ENCODE measurements at regions not wholly inside any gene's neighbourhood (a gene's known extent, or its start where the extent isn't known, plus 50 kb on each side); places are given as distances from the start of the nearest gene placed in this dataset.

- TF ChIP-seq POLR2AphosphoS5 (IDR thresholded peaks at IDR 0.05; ENCODE audit: low read depth, low read length) (no peak), TAF1 (IDR thresholded peaks at IDR 0.05; ENCODE audit: borderline replicate concordance, insufficient read depth, low read length) (no peak), REST (IDR thresholded peaks at IDR 0.05; ENCODE audit: insufficient read depth in 1 of 2, low read depth in 2 of 2, low read length in 2 of 2) (no peak), FOXP2 (optimal IDR thresholded peaks at IDR 0.05; ENCODE audit: borderline replicate concordance, extremely low read depth, extremely low read length, insufficient read depth) (no peak), SIN3A (IDR thresholded peaks at IDR 0.05; ENCODE audit: borderline replicate concordance, insufficient read depth, low read length) (no peak)
Measured at GRCh38 chrX:94418065-94418464, 744.1 kb downstream of the FAM133A start.
